HepG2 (cell line): ENCODE measurements at regions not wholly inside any gene's neighbourhood (a gene's known extent, or its start where the extent isn't known, plus 50 kb on each side); places are given as distances from the start of the nearest gene placed in this dataset.
"Not testable (repeated sequence)": the region's sequence is repeated elsewhere in the genome, so short reads cannot be mapped to it uniquely, and the experiment has no call there.

Source experiments
- ATAC-seq: fragments of 200-7000 bp; cut with Tn5 transposase; 3 replicates; pipeline ENCODE4 v1.9.1; 2020; ENCODE audit warnings: mild to moderate bottlenecking, moderate library complexity
- BruUV-seq: library from RNA; stranded (reverse); fragments of 400-500 nt; replicated peaks from 2 replicates; lab custom pipeline; 2021; lab: Mats Ljungman, UMichigan
- CTCF ChIA-PET: fragments of 300-600 bp; formaldehyde crosslinking; extraction: SDS; loops from one replicate; lab custom pipeline; 2021; ENCODE audit warnings: low total read pairs, inconsistent platforms, low intra/inter-chr PET ratio; lab: Yijun Ruan, JAX
- POLR2A ChIA-PET: fragments of 350-600 bp; sonication (Branson Sonifier 250); formaldehyde crosslinking; loops from one replicate; lab custom pipeline; 2020; ENCODE audit warnings: antibody characterized with exemption, inconsistent platforms; lab: Yijun Ruan, JAX
- DNase-seq: peaks from one replicate; pipeline ENCODE4 v3.0.0-alpha.2; 2015; ENCODE audit warnings: low spot score
- FAIRE-seq: peaks from 3 replicates; lab custom pipeline; 2011; peaks lifted over from hg19 to GRCh38; lab: Jason Lieb, UNC
- H2AFZ ChIP-seq: one replicate; pipeline ENCODE4 v1.6.1; 2011; ENCODE audit warnings: low read length, inconsistent platforms
- H3K27ac ChIP-seq: fragments of 300-600 bp; 3 replicates; pipeline ENCODE4 v1.8.0; 2011; ENCODE audit warnings: mixed run types, mild to moderate bottlenecking, mixed read lengths, low read length, inconsistent platforms; ENCODE audit not compliant: insufficient read depth; ENCODE audit errors: extremely low read length
- H3K27me3 ChIP-seq, 2 experiments: fragments of 200-600 bp in 1 of 2; 2 replicates in 1 of 2; 3 replicates in 1 of 2; pipeline versions ENCODE4 v1.6.0 to v1.8.0; 2011; ENCODE audit warnings: low read length in 2 of 2, mild to moderate bottlenecking in 2 of 2, moderate library complexity in 2 of 2, inconsistent platforms in 1 of 2; ENCODE audit not compliant: insufficient read depth in 2 of 2, control insufficient read depth in 1 of 2
- H3K36me3 ChIP-seq, 2 experiments: fragments of 200-600 bp in 1 of 2; replicated peaks in 1 of 2; 2 replicates in 1 of 2; 3 replicates in 1 of 2; pipeline versions ENCODE4 v1.5.1 to v1.8.0; 2011; ENCODE audit warnings: low read length in 2 of 2, inconsistent platforms in 1 of 2; ENCODE audit not compliant: insufficient read depth in 2 of 2, control insufficient read depth in 1 of 2
- H3K4me1 ChIP-seq: 2 replicates; pipeline ENCODE4 v1.5.1; 2012; ENCODE audit warnings: low read length, inconsistent platforms; ENCODE audit not compliant: insufficient read depth
- H3K4me2 ChIP-seq: 2 replicates; pipeline ENCODE4 v1.6.0; 2011; ENCODE audit warnings: low read depth, low read length, inconsistent platforms
- H3K4me3 ChIP-seq, 3 experiments: fragments of 200-600 bp in 1 of 3; sonication (generic), shearing (Covaris generic) in 1 of 3; replicated peaks in 1 of 3; 2 replicates each; pipeline ENCODE4 v1.5.1; 2011 to 2016; ENCODE audit warnings: low read length in 3 of 3, inconsistent platforms in 2 of 3, low read depth in 2 of 3, mild to moderate bottlenecking in 2 of 3, control low read depth in 1 of 3, mixed read lengths in 1 of 3; ENCODE audit not compliant: insufficient read depth in 1 of 3
- H3K79me2 ChIP-seq: one replicate; pipeline ENCODE4 v1.6.1; 2011; ENCODE audit warnings: low read length, inconsistent platforms; ENCODE audit not compliant: insufficient read depth
- H3K9ac ChIP-seq: 2 replicates; pipeline ENCODE4 v1.6.0; 2011; ENCODE audit warnings: mild to moderate bottlenecking, low read depth, low read length, inconsistent platforms; ENCODE audit not compliant: insufficient read depth
- H3K9me3 ChIP-seq: 2 replicates; pipeline ENCODE4 v1.5.1; 2012; ENCODE audit warnings: mild to moderate bottlenecking, low read length
- H4K20me1 ChIP-seq: 2 replicates; pipeline ENCODE4 v1.6.0; 2011; ENCODE audit warnings: inconsistent platforms, mild to moderate bottlenecking, low read length, moderate library complexity; ENCODE audit not compliant: insufficient read depth
- FUBP1 ChIP-seq: sonication (generic); formaldehyde crosslinking; IDR thresholded peaks from 2 replicates; pipeline ENCODE4 v1.5.1; 2020; ENCODE audit warnings: missing genetic modification reagents, mild to moderate bottlenecking, borderline replicate concordance
- NCOA1 ChIP-seq: sonication (generic); formaldehyde crosslinking; IDR thresholded peaks from 2 replicates; pipeline ENCODE4 v1.9.0; 2021; ENCODE audit warnings: missing genetic modification reagents
- PBX3 ChIP-seq: sonication (generic); formaldehyde crosslinking; IDR thresholded peaks from 2 replicates; pipeline ENCODE4 v1.8.1; 2023; ENCODE audit warnings: missing genetic modification reagents, inconsistent platforms, borderline replicate concordance
- POGZ ChIP-seq: sonication (generic); formaldehyde crosslinking; IDR thresholded peaks from 2 replicates; pipeline ENCODE4 v1.4.0; 2020; ENCODE audit warnings: mild to moderate bottlenecking, missing genetic modification reagents
- SIN3A ChIP-seq: IDR thresholded peaks from 2 replicates; pipeline ENCODE4 v1.6.1; 2011; ENCODE audit warnings: low read depth, mild to moderate bottlenecking, control low read depth, low read length, borderline replicate concordance
- SSRP1 ChIP-seq: IDR thresholded peaks from 2 replicates; pipeline ENCODE4 v1.6.1; 2016; ENCODE audit warnings: control low read depth
- TBX3 ChIP-seq: fragments of 450-650 bp; IDR thresholded peaks from 2 replicates; pipeline ENCODE4 v1.6.1; 2017; ENCODE audit warnings: antibody characterized with exemption, mild to moderate bottlenecking, inconsistent platforms, borderline replicate concordance
- THAP7 ChIP-seq: sonication (generic); formaldehyde crosslinking; IDR thresholded peaks from 2 replicates; pipeline ENCODE4 v1.8.1; 2023; ENCODE audit warnings: mild to moderate bottlenecking, missing genetic modification reagents
- ZMAT5 ChIP-seq: sonication (generic); formaldehyde crosslinking; IDR thresholded peaks from 2 replicates; pipeline ENCODE4 v1.5.0; 2020; ENCODE audit warnings: mild to moderate bottlenecking, low read depth, missing genetic modification reagents, borderline replicate concordance
- ZNF180 ChIP-seq: sonication (generic); formaldehyde crosslinking; IDR thresholded peaks from 2 replicates; pipeline ENCODE4 v1.4.0; 2020; ENCODE audit warnings: low read depth, missing genetic modification reagents, borderline replicate concordance
- ZNF230 ChIP-seq: sonication (generic); formaldehyde crosslinking; IDR thresholded peaks from 2 replicates; pipeline ENCODE4 v1.4.0; 2020; ENCODE audit warnings: mild to moderate bottlenecking, missing genetic modification reagents
- ZNF331 ChIP-seq: sonication (generic); formaldehyde crosslinking; IDR thresholded peaks from 2 replicates; pipeline ENCODE4 v1.4.0; 2020; ENCODE audit warnings: missing genetic modification reagents
- ZNF768 ChIP-seq: sonication (generic); formaldehyde crosslinking; IDR thresholded peaks from 2 replicates; pipeline ENCODE4 v1.4.0; 2020; ENCODE audit warnings: missing genetic modification reagents
- WGBS: methylation state at CpG from one replicate; pipeline ENCODE4 v1.1.6; 2017; ENCODE audit warnings: low lambda C conversion rate; 5-methylcytosine and 5-hydroxymethylcytosine counted together
- in situ Hi-C: cut with HindIII; loops from 2 replicates; pipeline ENCODE4 v1.10.0; 2017; ENCODE audit warnings: low pct_unique_long_range_greater_than_20kb; ENCODE audit not compliant: extremely low pct_ligation_motif_present
- intact Hi-C: fragments of 100-400 bp; cut with micrococcal nuclease; formaldehyde crosslinking; loops from one replicate; pipeline ENCODE4 v1.10.0; 2022; ENCODE audit not compliant: unreplicated experiment

GRCh38 chr21:19490481-19490880 lies 1086.9 kb upstream of the TMPRSS15 start:
- peaks cover 74% of the 10 kb centered on the region for H3K9me3 ChIP-seq
- no peak overlapping the region for H3K27ac ChIP-seq
- FAIRE-seq = no peak
- 6% methylated on average over 2 of the region's 2 CpGs for WGBS
- no TSS peak for BruUV-seq
- no peak for ATAC-seq
- H3K9ac ChIP-seq = no peak overlapping the region
- TF ChIP-seq TBX3 = no peak
- no peak for TF ChIP-seq SSRP1 (CRISPR knock-in tag)
- TF ChIP-seq NCOA1 (CRISPR knock-in tag) = no peak
- TF ChIP-seq PBX3 (CRISPR knock-in tag) = no peak
- no peak for TF ChIP-seq POGZ (CRISPR knock-in tag)
- no peak for TF ChIP-seq ZNF180 (CRISPR knock-in tag)
- no peak for TF ChIP-seq THAP7 (CRISPR knock-in tag)
- TF ChIP-seq SIN3A = no peak
- TF ChIP-seq ZNF768 (CRISPR knock-in tag) = no peak
- no peak for TF ChIP-seq ZNF331 (CRISPR knock-in tag)
- TF ChIP-seq ZMAT5 (CRISPR knock-in tag) = no peak
- no peak for TF ChIP-seq ZNF230 (CRISPR knock-in tag)
- no peak for TF ChIP-seq FUBP1 (CRISPR knock-in tag)
- H3K4me1 ChIP-seq = no peaks in the 10 kb centered on the region
- in situ Hi-C loops (no loop called here), intact Hi-C loops (no loop called here)
- H3K4me2 ChIP-seq = no peak overlapping the region
- no peak overlapping the region for H2AFZ ChIP-seq
- H3K27me3 ChIP-seq = no peaks in the 10 kb centered on the region
- no peaks in the 10 kb centered on the region for H3K79me2 ChIP-seq
- ChIA-PET POLR2A (no interaction called here), CTCF (no interaction called here)
- no peaks in the 10 kb centered on the region for H3K36me3 ChIP-seq
- DNase-seq = no peak
- no peak overlapping the region for H3K4me3 ChIP-seq
- H4K20me1 ChIP-seq = no peaks in the 10 kb centered on the region

- peaks cover 77% of the 10 kb centered on the region for H3K9me3 ChIP-seq
- ATAC-seq, H4K20me1 ChIP-seq, H2AFZ ChIP-seq, H3K4me1 ChIP-seq, H3K4me2 ChIP-seq, POLR2A ChIA-PET, BruUV-seq, CTCF ChIA-PET, intact Hi-C loops, H3K36me3 ChIP-seq, H3K79me2 ChIP-seq, H3K9ac ChIP-seq, in situ Hi-C loops, H3K27ac ChIP-seq, H3K4me3 ChIP-seq, FAIRE-seq, DNase-seq, H3K27me3 ChIP-seq: not testable (repeated sequence)
- 70% methylated on average over 21 of the region's 52 CpGs for WGBS
Observed at GRCh38 chr21:19493437-19494241, 1090.1 kb upstream of the TMPRSS15 start.
